Ovary (tissue), 3 donors: ENCODE measurements at regions not wholly inside any gene's neighbourhood (a gene's known extent, or its start where the extent isn't known, plus 50 kb on each side); places are given as distances from the start of the nearest gene placed in this dataset.

Experiments
- CTCF ChIP-seq, 3 donors: fragments of 450-650 bp in 2 of 3; fragments of 200-600 bp in 1 of 3; IDR thresholded peaks; one replicate each; pipeline versions ENCODE4 v1.5.1 to v1.8.0; 2016 to 2022; ENCODE audit warnings: antibody characterized with exemption in 3 of 3, mild to moderate bottlenecking in 1 of 3
- EP300 ChIP-seq: sonication (generic); formaldehyde crosslinking; IDR thresholded peaks from one replicate; pipeline ENCODE4 v1.6.1; 2017; ENCODE audit warnings: antibody characterized with exemption
- POLR2A ChIP-seq: fragments of 450-650 bp; IDR thresholded peaks from one replicate; pipeline ENCODE4 v1.6.1; 2017; ENCODE audit warnings: antibody characterized with exemption, mild to moderate bottlenecking, moderate library complexity
- donor health status: DM: no; HTN: no; CAD: no.

DNA sequence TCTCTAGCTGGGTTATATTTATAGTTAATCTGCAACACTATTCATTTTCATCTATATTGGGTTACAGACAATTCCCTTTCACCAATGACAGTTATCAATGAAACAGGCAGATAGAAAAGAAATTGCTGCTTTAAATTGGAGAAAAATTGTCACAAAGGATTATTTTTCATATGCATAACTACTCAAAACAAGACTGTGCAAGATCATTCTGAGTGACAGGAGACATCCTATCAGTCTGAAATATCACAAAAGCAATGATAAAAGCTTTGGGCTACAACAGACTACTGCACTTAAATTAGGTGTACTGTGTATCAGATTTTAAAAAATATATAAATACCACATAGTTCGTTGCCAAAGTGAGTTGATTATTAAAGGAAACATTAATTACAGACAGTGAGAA, 722.6 kb downstream of the ARAP2 start:
- no peak for TF ChIP-seq CTCF (IDR thresholded peaks at IDR 0.05)
- TF ChIP-seq POLR2A, result no peak
- TF ChIP-seq EP300, result no peak
